NCI-H446 treated with DMSO at 0.1 percent for 48 hours (cell line): ENCODE measurements at regions not wholly inside any gene's neighbourhood (a gene's known extent, or its start where the extent isn't known, plus 50 kb on each side); places are given as distances from the start of the nearest gene placed in this dataset.

Source experiments
- DNase-seq: peaks from one replicate; lab custom pipeline; 2025; lab: John Stamatoyannopoulos, UW

- no peak for DNase-seq
Measured at GRCh38 chr6:147078602-147079001, 125.6 kb upstream of the STXBP5 start.

GRCh38 chr6:147080225-147080624 lies 124.0 kb upstream of the STXBP5 start:
- DNase-seq, result no peak

- DNase-seq, result no peak
Measured at GRCh38 chr6:147081076-147081609, 123.1 kb upstream of the STXBP5 start.

- no peak for DNase-seq
Measured at GRCh38 chr6:147087641-147088040, 116.6 kb upstream of the STXBP5 start.

GRCh38 chr6:147088861-147089260 lies 115.4 kb upstream of the STXBP5 start:
- DNase-seq, result no peak

GRCh38 chr6:147095316-147095715 lies 108.9 kb upstream of the STXBP5 start:
- no peak for DNase-seq

GRCh38 chr6:147099974-147100373 lies 104.2 kb upstream of the STXBP5 start:
- DNase-seq, result no peak

- no peak for DNase-seq
Measured at GRCh38 chr6:147103007-147103406, 101.2 kb upstream of the STXBP5 start.

GRCh38 chr6:147103694-147104093 lies 100.5 kb upstream of the STXBP5 start:
- DNase-seq, result no peak

GRCh38 chr6:147105786-147106185 lies 98.4 kb upstream of the STXBP5 start:
- DNase-seq, result no peak

- DNase-seq, result no peak
Measured at GRCh38 chr6:147106759-147107401, 97.3 kb upstream of the STXBP5 start.

GRCh38 chr6:147108259-147108910 lies 95.8 kb upstream of the STXBP5 start:
- DNase-seq, result no peak

GRCh38 chr6:147109707-147110106 lies 94.5 kb upstream of the STXBP5 start:
- no peak for DNase-seq

- DNase-seq, result no peak
Measured at GRCh38 chr6:147116056-147116455, 88.2 kb upstream of the STXBP5 start.

GRCh38 chr6:147117011-147117410 lies 87.2 kb upstream of the STXBP5 start:
- DNase-seq, result no peak

- DNase-seq, result no peak
Measured at GRCh38 chr6:147117580-147117979, 86.6 kb upstream of the STXBP5 start.

- no peak for DNase-seq
Measured at GRCh38 chr6:147119310-147119709, 84.9 kb upstream of the STXBP5 start.

GRCh38 chr6:147122823-147123222 lies 81.4 kb upstream of the STXBP5 start:
- no peak for DNase-seq

- DNase-seq, result no peak
Measured at GRCh38 chr6:147126618-147127022, 77.6 kb upstream of the STXBP5 start.

GRCh38 chr6:147127587-147127986 lies 76.6 kb upstream of the STXBP5 start:
- no peak for DNase-seq

GRCh38 chr6:147128056-147128455 lies 76.2 kb upstream of the STXBP5 start:
- DNase-seq, result no peak

GRCh38 chr6:147131532-147132128 lies 72.6 kb upstream of the STXBP5 start:
- DNase-seq, result no peak

GRCh38 chr6:147132889-147133288 lies 71.3 kb upstream of the STXBP5 start:
- DNase-seq, result no peak
